ENCODE measurements at regions not wholly inside any gene's neighbourhood (a gene's known extent, or its start where the extent isn't known, plus 50 kb on each side); places are given as distances from the start of the nearest gene placed in this dataset.

- Histone ChIP-seq H3K4me3 (ENCODE audit: low read depth, low read length, poor library complexity, severe bottlenecking) (no peak overlapping the region), H3K4me1 (ENCODE audit: insufficient read depth, low read length, poor library complexity, severe bottlenecking) (no peaks in the 10 kb centered on the region), H3K27ac (ENCODE audit: low read depth, low read length, poor library complexity, severe bottlenecking) (no peak overlapping the region), H3K9me3 (ENCODE audit: low read depth, low read length, poor library complexity, severe bottlenecking) (no peaks in the 10 kb centered on the region), H3K27me3 (replicated peaks; ENCODE audit: insufficient read depth, low read depth, low read length, poor library complexity) (no peaks in the 10 kb centered on the region), H3K36me3 (ENCODE audit: insufficient read depth, low read length, poor library complexity, severe bottlenecking) (no peaks in the 10 kb centered on the region)
- POLR2A ChIA-PET (ENCODE audit: low non-redundant PET): no interaction called here
- DNase-seq (ENCODE audit: low spot score): no peak
- TF ChIP-seq, protein P1, sequence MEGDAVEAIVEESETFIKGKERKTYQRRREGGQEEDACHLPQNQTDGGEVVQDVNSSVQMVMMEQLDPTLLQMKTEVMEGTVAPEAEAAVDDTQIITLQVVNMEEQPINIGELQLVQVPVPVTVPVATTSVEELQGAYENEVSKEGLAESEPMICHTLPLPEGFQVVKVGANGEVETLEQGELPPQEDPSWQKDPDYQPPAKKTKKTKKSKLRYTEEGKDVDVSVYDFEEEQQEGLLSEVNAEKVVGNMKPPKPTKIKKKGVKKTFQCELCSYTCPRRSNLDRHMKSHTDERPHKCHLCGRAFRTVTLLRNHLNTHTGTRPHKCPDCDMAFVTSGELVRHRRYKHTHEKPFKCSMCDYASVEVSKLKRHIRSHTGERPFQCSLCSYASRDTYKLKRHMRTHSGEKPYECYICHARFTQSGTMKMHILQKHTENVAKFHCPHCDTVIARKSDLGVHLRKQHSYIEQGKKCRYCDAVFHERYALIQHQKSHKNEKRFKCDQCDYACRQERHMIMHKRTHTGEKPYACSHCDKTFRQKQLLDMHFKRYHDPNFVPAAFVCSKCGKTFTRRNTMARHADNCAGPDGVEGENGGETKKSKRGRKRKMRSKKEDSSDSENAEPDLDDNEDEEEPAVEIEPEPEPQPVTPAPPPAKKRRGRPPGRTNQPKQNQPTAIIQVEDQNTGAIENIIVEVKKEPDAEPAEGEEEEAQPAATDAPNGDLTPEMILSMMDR (conservative IDR thresholded peaks at IDR 0.05; ENCODE audit: low read depth, low read length): no peak
- no TSS peak for BruUV-seq (replicated peaks)
- intact Hi-C loops (cut with micrococcal nuclease; ENCODE audit: unreplicated experiment): no loop called here
- CTCF ChIA-PET: no interaction called here
Measured at GRCh38 chr17:70336411-70336810, 167.1 kb downstream of the KCNJ2 start.

DNA sequence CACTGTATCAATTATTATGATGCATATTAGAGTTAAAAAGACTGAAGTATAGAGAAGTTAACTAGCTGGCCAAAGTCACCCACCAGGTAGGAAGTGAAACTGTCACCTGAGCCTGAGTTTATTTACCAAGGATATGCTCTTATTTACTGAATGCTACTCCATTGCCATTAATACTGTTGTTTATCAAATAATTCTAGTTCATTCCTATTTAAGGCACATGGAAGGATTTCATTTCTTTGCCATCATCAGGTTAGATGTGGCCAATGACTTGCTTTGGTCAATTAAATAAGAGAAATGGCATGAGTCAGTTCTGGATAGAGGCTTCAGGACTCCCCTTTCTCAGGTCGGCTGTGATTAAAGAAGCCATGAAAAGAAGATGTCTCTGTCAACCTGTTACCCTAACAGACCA lies 169.6 kb downstream of the KCNJ2 start:
- Histone ChIP-seq H3K9me3 (ENCODE audit: low read depth, low read length, poor library complexity, severe bottlenecking) (no peaks in the 10 kb centered on the region), H3K27ac (ENCODE audit: low read depth, low read length, poor library complexity, severe bottlenecking) (no peak overlapping the region), H3K4me3 (ENCODE audit: low read depth, low read length, poor library complexity, severe bottlenecking) (no peak overlapping the region), H3K36me3 (ENCODE audit: insufficient read depth, low read length, poor library complexity, severe bottlenecking) (no peaks in the 10 kb centered on the region), H3K27me3 (replicated peaks; ENCODE audit: insufficient read depth, low read depth, low read length, poor library complexity) (no peaks in the 10 kb centered on the region), H3K4me1 (ENCODE audit: insufficient read depth, low read length, poor library complexity, severe bottlenecking) (no peaks in the 10 kb centered on the region)
- no TSS peak for BruUV-seq (replicated peaks)
- CTCF ChIA-PET: no interaction called here
- no peak for DNase-seq (ENCODE audit: low spot score)
- POLR2A ChIA-PET (ENCODE audit: low non-redundant PET): no interaction called here
- intact Hi-C loops (cut with micrococcal nuclease; ENCODE audit: unreplicated experiment): no loop called here
- TF ChIP-seq EZH2 (IDR thresholded peaks at IDR 0.05; ENCODE audit: borderline replicate concordance, low read depth, low read length, poor library complexity, severe bottlenecking): no peak
- TF ChIP-seq, protein P1 (conservative IDR thresholded peaks at IDR 0.05; ENCODE audit: low read depth, low read length): no peak

GRCh38 chr17:70343114-70343513 lies 173.8 kb downstream of the KCNJ2 start:
- DNase-seq (ENCODE audit: low spot score): no peak
- ChIA-PET CTCF (no interaction called here), POLR2A (ENCODE audit: low non-redundant PET) (no interaction called here)
- no TSS peak for BruUV-seq (replicated peaks)
- intact Hi-C loops (cut with micrococcal nuclease; ENCODE audit: unreplicated experiment): no loop called here
- H3K4me3 ChIP-seq (ENCODE audit: low read depth, low read length, poor library complexity, severe bottlenecking): no peak overlapping the region
- H3K36me3 ChIP-seq (ENCODE audit: insufficient read depth, low read length, poor library complexity, severe bottlenecking): no peaks in the 10 kb centered on the region
- no peaks in the 10 kb centered on the region for H3K9me3 ChIP-seq (ENCODE audit: low read depth, low read length, poor library complexity, severe bottlenecking)
- H3K27me3 ChIP-seq (replicated peaks; ENCODE audit: insufficient read depth, low read depth, low read length, poor library complexity): no peaks in the 10 kb centered on the region
- no peak overlapping the region for H3K27ac ChIP-seq (ENCODE audit: low read depth, low read length, poor library complexity, severe bottlenecking)
- H3K4me1 ChIP-seq (ENCODE audit: insufficient read depth, low read length, poor library complexity, severe bottlenecking): no peaks in the 10 kb centered on the region
- TF ChIP-seq EZH2 (IDR thresholded peaks at IDR 0.05; ENCODE audit: borderline replicate concordance, low read depth, low read length, poor library complexity, severe bottlenecking): no peak
- TF ChIP-seq, protein P1 (conservative IDR thresholded peaks at IDR 0.05; ENCODE audit: low read depth, low read length): no peak
